HL-60 (cell line): ENCODE measurements at regions not wholly inside any gene's neighbourhood (a gene's known extent, or its start where the extent isn't known, plus 50 kb on each side); places are given as distances from the start of the nearest gene placed in this dataset.

Source experiments
- DNase-seq, 2 experiments: peaks; one replicate each; pipeline ENCODE4 v3.0.0-alpha.2; 2010 to 2020; ENCODE audit warnings: low read depth in 1 of 2, low spot score in 1 of 2
- H3K27ac ChIP-seq: fragments of 250-450 bp; sonication (Bioruptor Pico); replicated peaks from 2 replicates; pipeline ENCODE4 v1.5.1; 2020; ENCODE audit warnings: mild to moderate bottlenecking, moderate library complexity
- H3K27me3 ChIP-seq: fragments of 250-450 bp; sonication (Bioruptor Pico); 2 replicates; pipeline ENCODE4 v1.5.1; 2021; ENCODE audit warnings: mild to moderate bottlenecking, moderate library complexity; ENCODE audit not compliant: insufficient read depth, poor library complexity, severe bottlenecking
- H3K4me3 ChIP-seq: replicated peaks from 2 replicates; pipeline ENCODE4 v1.5.1; 2011; ENCODE audit warnings: mild to moderate bottlenecking, control low read depth, low read length; ENCODE audit not compliant: insufficient read depth
- CTCF ChIP-seq: IDR thresholded peaks from one replicate; pipeline ENCODE4 v1.5.1; 2011; ENCODE audit warnings: low read length, control low read depth, inconsistent platforms; ENCODE audit not compliant: insufficient read depth
- GABPA ChIP-seq: IDR thresholded peaks from 2 replicates; pipeline ENCODE4 v1.6.1; 2012; ENCODE audit warnings: low read depth
- POLR2AphosphoS5 ChIP-seq: IDR thresholded peaks from 2 replicates; pipeline ENCODE4 v1.6.1; 2012; ENCODE audit warnings: low read depth
- SPI1 ChIP-seq: IDR thresholded peaks from 2 replicates; pipeline ENCODE4 v1.6.1; 2012; ENCODE audit warnings: low read depth, mild to moderate bottlenecking, borderline replicate concordance
- TF ChIP-seq, protein P1 (sequence below): IDR thresholded peaks from 2 replicates; pipeline ENCODE4 v1.6.1; 2012; ENCODE audit warnings: low read depth; ENCODE audit not compliant: insufficient replicate concordance

- no peak for DNase-seq
- Histone ChIP-seq H3K27me3 (no peaks in the 10 kb centered on the region), H3K4me3 (no peak overlapping the region), H3K27ac (no peak overlapping the region)
- TF ChIP-seq SPI1: no peak
- TF ChIP-seq CTCF: no peak
These were observed 1569.9 kb downstream of the PCDH7 start for GRCh38 chr4:32290102-32290501.

DNA sequence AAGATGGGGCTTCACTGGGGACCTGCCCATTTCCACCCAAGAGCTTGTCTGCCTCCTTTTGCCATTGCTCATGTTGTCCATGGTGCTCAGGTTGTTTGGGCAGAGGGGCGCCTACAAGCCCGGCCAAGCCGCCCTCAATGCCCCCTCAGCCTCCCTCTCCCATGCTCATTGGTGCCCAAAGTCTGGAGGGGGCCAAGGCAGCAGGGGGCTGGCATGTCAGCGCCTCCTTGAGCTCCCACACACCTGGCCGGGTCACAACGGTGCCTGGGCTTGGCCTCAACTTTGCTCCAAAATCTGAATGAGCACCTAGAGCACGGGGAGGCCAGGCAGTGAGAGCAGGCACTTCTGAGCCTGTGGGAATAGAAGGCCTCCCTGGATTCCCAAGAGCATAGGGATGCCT lies 1598.8 kb downstream of the PCDH7 start:
- TF ChIP-seq SPI1 (no peak), CTCF (no peak), POLR2AphosphoS5 (no peak), GABPA (no peak)
- TF ChIP-seq, protein P1, sequence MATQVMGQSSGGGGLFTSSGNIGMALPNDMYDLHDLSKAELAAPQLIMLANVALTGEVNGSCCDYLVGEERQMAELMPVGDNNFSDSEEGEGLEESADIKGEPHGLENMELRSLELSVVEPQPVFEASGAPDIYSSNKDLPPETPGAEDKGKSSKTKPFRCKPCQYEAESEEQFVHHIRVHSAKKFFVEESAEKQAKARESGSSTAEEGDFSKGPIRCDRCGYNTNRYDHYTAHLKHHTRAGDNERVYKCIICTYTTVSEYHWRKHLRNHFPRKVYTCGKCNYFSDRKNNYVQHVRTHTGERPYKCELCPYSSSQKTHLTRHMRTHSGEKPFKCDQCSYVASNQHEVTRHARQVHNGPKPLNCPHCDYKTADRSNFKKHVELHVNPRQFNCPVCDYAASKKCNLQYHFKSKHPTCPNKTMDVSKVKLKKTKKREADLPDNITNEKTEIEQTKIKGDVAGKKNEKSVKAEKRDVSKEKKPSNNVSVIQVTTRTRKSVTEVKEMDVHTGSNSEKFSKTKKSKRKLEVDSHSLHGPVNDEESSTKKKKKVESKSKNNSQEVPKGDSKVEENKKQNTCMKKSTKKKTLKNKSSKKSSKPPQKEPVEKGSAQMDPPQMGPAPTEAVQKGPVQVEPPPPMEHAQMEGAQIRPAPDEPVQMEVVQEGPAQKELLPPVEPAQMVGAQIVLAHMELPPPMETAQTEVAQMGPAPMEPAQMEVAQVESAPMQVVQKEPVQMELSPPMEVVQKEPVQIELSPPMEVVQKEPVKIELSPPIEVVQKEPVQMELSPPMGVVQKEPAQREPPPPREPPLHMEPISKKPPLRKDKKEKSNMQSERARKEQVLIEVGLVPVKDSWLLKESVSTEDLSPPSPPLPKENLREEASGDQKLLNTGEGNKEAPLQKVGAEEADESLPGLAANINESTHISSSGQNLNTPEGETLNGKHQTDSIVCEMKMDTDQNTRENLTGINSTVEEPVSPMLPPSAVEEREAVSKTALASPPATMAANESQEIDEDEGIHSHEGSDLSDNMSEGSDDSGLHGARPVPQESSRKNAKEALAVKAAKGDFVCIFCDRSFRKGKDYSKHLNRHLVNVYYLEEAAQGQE: no peak
- Histone ChIP-seq H3K27ac (no peak overlapping the region), H3K4me3 (no peak overlapping the region), H3K27me3 (no peaks in the 10 kb centered on the region)
- no peak for DNase-seq

GRCh38 chr4:32321421-32321820 lies 1601.3 kb downstream of the PCDH7 start:
- Histone ChIP-seq H3K27ac (no peak overlapping the region), H3K4me3 (no peak overlapping the region), H3K27me3 (no peaks in the 10 kb centered on the region)
- no peak for DNase-seq
- TF ChIP-seq SPI1 (no peak), GABPA (no peak), CTCF (no peak), POLR2AphosphoS5 (no peak)
- TF ChIP-seq, protein P1: no peak

DNA sequence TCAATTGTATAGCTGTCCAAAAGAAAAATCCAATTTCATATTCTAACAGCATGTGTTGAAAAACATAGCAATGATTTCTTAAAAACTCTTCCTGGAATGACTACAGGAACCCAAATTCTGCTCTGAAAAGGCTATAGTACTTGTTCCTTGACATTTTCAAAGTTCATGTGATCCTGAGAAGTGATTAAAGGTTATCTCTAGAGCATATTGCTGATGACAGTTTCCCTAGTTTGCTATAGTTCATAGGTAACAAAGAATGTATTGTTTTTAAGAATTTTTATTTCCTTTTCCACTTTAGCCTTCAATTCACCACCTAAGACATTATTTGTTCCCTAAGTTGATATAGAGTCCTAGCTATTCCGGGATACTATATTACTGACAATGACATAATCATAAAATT lies 1614.6 kb downstream of the PCDH7 start:
- no peak overlapping the region for H3K4me3 ChIP-seq

More for the DNA sequence above, 1614.6 kb downstream of the PCDH7 start:
- DNase-seq: no peak
- TF ChIP-seq GABPA (no peak), POLR2AphosphoS5 (no peak), CTCF (no peak), SPI1 (no peak)
- TF ChIP-seq, protein P1: no peak
- no peaks in the 10 kb centered on the region for H3K27me3 ChIP-seq
- no peak overlapping the region for H3K27ac ChIP-seq
